H1 (cell line): ENCODE measurements at regions not wholly inside any gene's neighbourhood (a gene's known extent, or its start where the extent isn't known, plus 50 kb on each side); places are given as distances from the start of the nearest gene placed in this dataset.

Source experiments
- CTCF ChIA-PET: fragments of 300-600 bp; sonication (Branson Sonifier 250); formaldehyde crosslinking; loops from one replicate; lab custom pipeline; 2021; ENCODE audit not compliant: partially characterized antibody; lab: Charles Lee
- POLR2A ChIA-PET: fragments of 300-600 bp; sonication (Branson Sonifier 250); formaldehyde crosslinking; loops from one replicate; lab custom pipeline; 2021; ENCODE audit warnings: inconsistent platforms; ENCODE audit not compliant: partially characterized antibody; lab: Charles Lee
- DNase-seq, 2 experiments: peaks; one replicate each; pipeline versions ENCODE4 v3.0.0 to v3.0.0-alpha.2; 2010 to 2022; ENCODE audit warnings: low spot score in 2 of 2, low read depth in 1 of 2, mixed read lengths in 1 of 2
- FAIRE-seq: peaks from 2 replicates; lab custom pipeline; 2011; peaks lifted over from hg19 to GRCh38; lab: Jason Lieb, UNC
- H2AFZ ChIP-seq: 2 replicates; pipeline ENCODE4 v1.8.1; 2012; ENCODE audit warnings: low read length, inconsistent platforms
- H2AK5ac ChIP-seq: 2 replicates; pipeline ENCODE4 v1.6.1; 2013; ENCODE audit warnings: low read depth, low read length
- H2BK120ac ChIP-seq: replicated peaks from 2 replicates; pipeline ENCODE3; 2013; ENCODE audit warnings: low read depth, low read length, inconsistent platforms
- H2BK12ac ChIP-seq: 2 replicates; pipeline ENCODE4 v1.6.1; 2013; ENCODE audit warnings: low read depth, low read length
- H2BK15ac ChIP-seq: 2 replicates; pipeline ENCODE4 v1.6.1; 2013; ENCODE audit warnings: low read length
- H2BK20ac ChIP-seq: 2 replicates; pipeline ENCODE4 v1.6.1; 2013; ENCODE audit warnings: low read length
- H2BK5ac ChIP-seq: 2 replicates; pipeline ENCODE4 v1.6.1; 2013; ENCODE audit warnings: low read depth, low read length
- H3K14ac ChIP-seq: 2 replicates; pipeline ENCODE4 v1.6.1; 2013; ENCODE audit warnings: inconsistent platforms; ENCODE audit not compliant: insufficient read length
- H3K18ac ChIP-seq: 2 replicates; pipeline ENCODE4 v1.6.1; 2013; ENCODE audit warnings: low read length; ENCODE audit errors: extremely low read depth
- H3K23ac ChIP-seq: 2 replicates; pipeline ENCODE4 v1.6.1; 2013; ENCODE audit warnings: inconsistent platforms; ENCODE audit not compliant: insufficient read length
- H3K23me2 ChIP-seq: 2 replicates; pipeline ENCODE4 v1.6.1; 2013; ENCODE audit warnings: low read depth, low read length
- H3K27ac ChIP-seq: 2 replicates; pipeline ENCODE4 v1.6.1; 2011; ENCODE audit warnings: low read depth, low read length, inconsistent platforms
- H3K27me3 ChIP-seq, 4 experiments: replicated peaks in 1 of 4; 1 replicate in 1 of 4; 2 replicates in 3 of 4; pipeline versions ENCODE4 v1.6.1 to v1.8.1; 2011 to 2013; ENCODE audit warnings: low read length in 3 of 4, mild to moderate bottlenecking in 3 of 4, inconsistent platforms in 2 of 4, mixed read lengths in 2 of 4, moderate library complexity in 1 of 4; ENCODE audit not compliant: control insufficient read depth in 3 of 4, insufficient read depth in 3 of 4; ENCODE audit errors: extremely low read depth in 1 of 4
- H3K36me3 ChIP-seq, 4 experiments: 2 replicates each; pipeline versions ENCODE4 v1.6.1 to v1.8.1; 2011 to 2013; ENCODE audit warnings: mild to moderate bottlenecking in 4 of 4, low read length in 3 of 4, moderate library complexity in 2 of 4, control low read depth in 1 of 4, inconsistent platforms in 1 of 4; ENCODE audit not compliant: insufficient read depth in 4 of 4, control insufficient read depth in 2 of 4
- H3K4ac ChIP-seq: replicated peaks from 2 replicates; pipeline ENCODE3; 2013; ENCODE audit warnings: low read length, low read depth, mixed read lengths, inconsistent platforms; ENCODE audit not compliant: insufficient read length
- H3K4me1 ChIP-seq, 4 experiments: replicated peaks in 1 of 4; 1 replicate in 1 of 4; 2 replicates in 3 of 4; pipeline versions ENCODE4 v1.6.1 to v1.8.1; 2011 to 2013; ENCODE audit warnings: low read length in 3 of 4, inconsistent platforms in 2 of 4, mixed read lengths in 1 of 4; ENCODE audit not compliant: insufficient read depth in 4 of 4, control insufficient read depth in 3 of 4
- H3K4me2 ChIP-seq, 2 experiments: 2 replicates each; pipeline versions ENCODE4 v1.6.1 to v1.8.1; 2011 to 2013; ENCODE audit warnings: low read depth in 2 of 2, low read length in 2 of 2, control low read depth in 1 of 2, inconsistent platforms in 1 of 2, mild to moderate bottlenecking in 1 of 2; ENCODE audit not compliant: insufficient read depth in 1 of 2
- H3K4me3 ChIP-seq, 4 experiments: fragments of 200-600, 300-600 bp in 1 of 4; sonication (generic), shearing (Covaris generic), sonication (Bioruptor Twin) in 1 of 4; 2 replicates each; pipeline versions ENCODE4 v1.5.1 to v1.8.1; 2011 to 2016; ENCODE audit warnings: low read length in 4 of 4, low read depth in 3 of 4, control low read depth in 2 of 4, inconsistent platforms in 2 of 4, mild to moderate bottlenecking in 2 of 4, mixed read lengths in 1 of 4, moderate library complexity in 1 of 4; ENCODE audit not compliant: insufficient read depth in 2 of 4; ENCODE audit errors: extremely low read depth in 1 of 4
- H3K56ac ChIP-seq: replicated peaks from 2 replicates; pipeline ENCODE3; 2013; ENCODE audit warnings: low read depth, mild to moderate bottlenecking, mixed read lengths, low read length, inconsistent platforms; ENCODE audit not compliant: insufficient read length
- H3K79me1 ChIP-seq: 2 replicates; pipeline ENCODE4 v1.6.1; 2013; ENCODE audit warnings: low read depth, low read length, control low read depth
- H3K79me2 ChIP-seq, 2 experiments: 2 replicates each; pipeline versions ENCODE4 v1.6.1 to v1.8.1; 2012 to 2013; ENCODE audit warnings: low read length in 2 of 2, mild to moderate bottlenecking in 2 of 2, inconsistent platforms in 1 of 2; ENCODE audit not compliant: insufficient read depth in 2 of 2, control insufficient read depth in 1 of 2
- H3K9ac ChIP-seq, 4 experiments: replicated peaks in 1 of 4; 1 replicate in 1 of 4; 2 replicates in 3 of 4; pipeline versions ENCODE4 v1.6.1 to v1.8.1; 2011 to 2013; ENCODE audit warnings: low read depth in 3 of 4, low read length in 3 of 4, control low read depth in 2 of 4, mild to moderate bottlenecking in 2 of 4, moderate library complexity in 2 of 4, inconsistent platforms in 1 of 4; ENCODE audit errors: extremely low read depth in 1 of 4
- H3K9me3 ChIP-seq, 2 experiments: 2 replicates each; pipeline versions ENCODE4 v1.6.1 to v1.8.1; 2012 to 2013; ENCODE audit warnings: mild to moderate bottlenecking in 2 of 2, moderate library complexity in 2 of 2, control low read depth in 1 of 2, inconsistent platforms in 1 of 2, low read depth in 1 of 2, low read length in 1 of 2, mixed read lengths in 1 of 2; ENCODE audit not compliant: insufficient read depth in 2 of 2
- H4K20me1 ChIP-seq, 2 experiments: replicated peaks in 1 of 2; 2 replicates each; pipeline versions ENCODE3 to v1.8.1; 2011 to 2013; ENCODE audit warnings: inconsistent platforms in 2 of 2, low read length in 2 of 2, mild to moderate bottlenecking in 1 of 2; ENCODE audit not compliant: insufficient read depth in 2 of 2, control insufficient read depth in 1 of 2
- H4K5ac ChIP-seq: 2 replicates; pipeline ENCODE4 v1.6.1; 2013; ENCODE audit warnings: low read length, low read depth, mixed read lengths, inconsistent platforms; ENCODE audit not compliant: insufficient read length
- H4K8ac ChIP-seq: 2 replicates; pipeline ENCODE4 v1.8.0; 2013; ENCODE audit warnings: mild to moderate bottlenecking, moderate library complexity, low read length, inconsistent platforms; ENCODE audit not compliant: insufficient read depth; ENCODE audit errors: extremely low read depth
- H4K91ac ChIP-seq: replicated peaks from 2 replicates; pipeline ENCODE3; 2013; ENCODE audit warnings: low read length, mixed read lengths, inconsistent platforms; ENCODE audit not compliant: insufficient read length
- E2F6 ChIP-seq: IDR thresholded peaks from 2 replicates; pipeline ENCODE4 v1.6.1; 2012; ENCODE audit warnings: inconsistent platforms
- HDAC6 ChIP-seq: IDR thresholded peaks from one replicate; pipeline ENCODE4 v1.7.1; 2012; ENCODE audit warnings: low read depth, mild to moderate bottlenecking, inconsistent platforms, low read length, moderate library complexity
- MAX ChIP-seq: IDR thresholded peaks from 2 replicates; pipeline ENCODE4 v1.6.1; 2012; ENCODE audit warnings: inconsistent platforms
- RFX5 ChIP-seq: IDR thresholded peaks from 2 replicates; pipeline ENCODE4 v1.6.1; 2011; ENCODE audit warnings: low read depth, low read length, improper control_type of control experiment, borderline replicate concordance
- RXRA ChIP-seq: IDR thresholded peaks from 2 replicates; pipeline ENCODE4 v1.6.1; 2011; ENCODE audit warnings: low read depth, mild to moderate bottlenecking, low read length, moderate library complexity; ENCODE audit not compliant: insufficient read depth
- TAF1 ChIP-seq: IDR thresholded peaks from 2 replicates; pipeline ENCODE4 v1.6.1; 2011; ENCODE audit warnings: mild to moderate bottlenecking, low read depth, low read length
- TBP ChIP-seq: IDR thresholded peaks from 2 replicates; pipeline ENCODE4 v1.6.1; 2011; ENCODE audit warnings: low read depth, low read length, improper control_type of control experiment
- YY1 ChIP-seq: IDR thresholded peaks from 2 replicates; pipeline ENCODE4 v1.6.1; 2011; ENCODE audit warnings: low read depth, mild to moderate bottlenecking, low read length
- WGBS, 2 experiments: shearing (Covaris generic) in 1 of 2; methylation state at CpG; one replicate each; pipeline versions ENCODE4 v1.1.6 to v1.1.7; 2013 to 2015; ENCODE audit warnings: low lambda C conversion rate in 2 of 2, mixed read lengths in 2 of 2, inconsistent platforms in 1 of 2, low coverage in 1 of 2, missing lambda C conversion rate in 1 of 2; ENCODE audit not compliant: insufficient replicate concordance in 2 of 2, insufficient coverage in 1 of 2, insufficient read length in 1 of 2; ENCODE audit errors: extremely low coverage in 1 of 2, missing lambda C conversion rate in 1 of 2; 5-methylcytosine and 5-hydroxymethylcytosine counted together

GRCh38 chr13:72650051-72650700, 77.3 kb downstream of the MZT1 start:
- POLR2A ChIA-PET = no interaction called here
- no peak overlapping the region for H3K14ac ChIP-seq
- CTCF ChIA-PET = interaction anchor here (0.9 to 3.6 kb wide), 25 partner anchors 9 to 771 kb away, joined by 3 to 26 read pairs (median 4); no protein-coding TSS in a partner anchor

More at GRCh38 chr13:72650051-72650700, 77.3 kb downstream of the MZT1 start:
- 77% methylated on average over 5 of the region's 5 CpGs; no CpG with 5 or more reads in 1 of the 2 experiments for WGBS, 2 experiments
- H3K56ac ChIP-seq = no peak overlapping the region
- no peak overlapping the region for H2BK20ac ChIP-seq
- no peaks in the 10 kb centered on the region for H3K27me3 ChIP-seq
- no peak overlapping the region for H4K91ac ChIP-seq
- no peak overlapping the region for H3K27ac ChIP-seq
- H4K5ac ChIP-seq = no peak overlapping the region
- FAIRE-seq (no peak), DNase-seq (no peak)
- no peaks in the 10 kb centered on the region for H3K4me1 ChIP-seq
- no peak overlapping the region for H2AK5ac ChIP-seq
- no peak overlapping the region for H4K8ac ChIP-seq
- H3K4ac ChIP-seq = no peak overlapping the region
- H3K4me2 ChIP-seq = no peak overlapping the region
- no peaks in the 10 kb centered on the region for H3K36me3 ChIP-seq
- H3K23ac ChIP-seq = no peak overlapping the region
- TF ChIP-seq HDAC6 = no peak
- TF ChIP-seq E2F6 = no peak
- TF ChIP-seq YY1 = no peak
- TF ChIP-seq MAX = no peak
- TF ChIP-seq TBP = no peak
- no peak for TF ChIP-seq RFX5
- no peak for TF ChIP-seq TAF1
- TF ChIP-seq RXRA = no peak
- H3K9ac ChIP-seq = no peak overlapping the region
- no peaks in the 10 kb centered on the region for H4K20me1 ChIP-seq
- H2AFZ ChIP-seq = no peak overlapping the region
- H3K79me1 ChIP-seq = no peaks in the 10 kb centered on the region
- H3K9me3 ChIP-seq = no peaks in the 10 kb centered on the region
- H3K4me3 ChIP-seq = no peak overlapping the region
- H3K23me2 ChIP-seq = no peaks in the 10 kb centered on the region
- H2BK5ac ChIP-seq = no peak overlapping the region
- no peaks in the 10 kb centered on the region for H3K79me2 ChIP-seq
- no peak overlapping the region for H2BK15ac ChIP-seq
- H2BK120ac ChIP-seq = no peak overlapping the region
- no peak overlapping the region for H3K18ac ChIP-seq
- no peak overlapping the region for H2BK12ac ChIP-seq
